H9 (cell line): ENCODE measurements at regions not wholly inside any gene's neighbourhood (a gene's known extent, or its start where the extent isn't known, plus 50 kb on each side); places are given as distances from the start of the nearest gene placed in this dataset.

Source experiments
- DNase-seq: peaks from one replicate; pipeline ENCODE4 v3.0.0-alpha.2; 2017
- H2AFZ ChIP-seq: one replicate; pipeline ENCODE4 v1.6.1; 2013; ENCODE audit warnings: mild to moderate bottlenecking, low read length, control low read depth, moderate library complexity
- H2AK5ac ChIP-seq: 2 replicates; pipeline ENCODE4 v1.6.1; 2013; ENCODE audit warnings: low read length, control low read depth, mixed read lengths; ENCODE audit not compliant: insufficient read length
- H2BK120ac ChIP-seq: one replicate; pipeline ENCODE4 v1.6.1; 2013; ENCODE audit warnings: low read depth, mild to moderate bottlenecking, low read length, control low read depth, inconsistent platforms; ENCODE audit not compliant: poor library complexity, severe bottlenecking
- H2BK12ac ChIP-seq: 2 replicates; pipeline ENCODE4 v1.6.1; 2013; ENCODE audit warnings: low read length, control low read depth, mixed read lengths, low read depth; ENCODE audit not compliant: insufficient read length
- H2BK15ac ChIP-seq: 2 replicates; pipeline ENCODE4 v1.6.1; 2013; ENCODE audit warnings: low read depth, low read length, control low read depth
- H2BK20ac ChIP-seq: one replicate; pipeline ENCODE4 v1.6.1; 2013; ENCODE audit warnings: low read depth, mild to moderate bottlenecking, low read length, control low read depth, inconsistent platforms; ENCODE audit not compliant: poor library complexity, severe bottlenecking
- H2BK5ac ChIP-seq: 2 replicates; pipeline ENCODE4 v1.6.1; 2013; ENCODE audit warnings: low read length, control low read depth, mixed read lengths; ENCODE audit not compliant: insufficient read length
- H3K14ac ChIP-seq: 2 replicates; pipeline ENCODE4 v1.6.1; 2013; ENCODE audit warnings: low read length, control low read depth; ENCODE audit not compliant: insufficient read depth
- H3K18ac ChIP-seq: 2 replicates; pipeline ENCODE4 v1.6.1; 2013; ENCODE audit warnings: low read depth, mild to moderate bottlenecking, mixed read lengths, low read length, control low read depth; ENCODE audit not compliant: insufficient read length
- H3K23ac ChIP-seq: 2 replicates; pipeline ENCODE4 v1.6.1; 2013; ENCODE audit warnings: low read length, control low read depth, mixed read lengths, low read depth; ENCODE audit not compliant: insufficient read length
- H3K23me2 ChIP-seq: 2 replicates; pipeline ENCODE4 v1.6.1; 2013; ENCODE audit warnings: low read depth, mild to moderate bottlenecking, mixed read lengths, low read length, control low read depth; ENCODE audit not compliant: insufficient read length, poor library complexity, severe bottlenecking
- H3K27ac ChIP-seq: 2 replicates; pipeline ENCODE4 v1.5.1; 2013; ENCODE audit warnings: low read length, control low read depth, mixed read lengths, low read depth; ENCODE audit not compliant: insufficient read length
- H3K27me3 ChIP-seq: 2 replicates; pipeline ENCODE4 v1.6.1; 2013; ENCODE audit warnings: low read length, control low read depth, inconsistent platforms; ENCODE audit not compliant: insufficient read depth
- H3K4ac ChIP-seq: 2 replicates; pipeline ENCODE4 v1.6.1; 2013; ENCODE audit warnings: low read depth, mild to moderate bottlenecking, control low read depth, inconsistent platforms, low read length, moderate library complexity
- H3K4me1 ChIP-seq: 2 replicates; pipeline ENCODE4 v1.6.1; 2013; ENCODE audit warnings: low read length, control low read depth, inconsistent platforms; ENCODE audit not compliant: insufficient read depth
- H3K4me2 ChIP-seq: 2 replicates; pipeline ENCODE4 v1.6.1; 2013; ENCODE audit warnings: low read length, control low read depth, mixed read lengths; ENCODE audit not compliant: insufficient read length, insufficient read depth
- H3K56ac ChIP-seq: 2 replicates; pipeline ENCODE4 v1.6.1; 2013; ENCODE audit warnings: low read depth, mild to moderate bottlenecking, mixed read lengths, low read length, control low read depth; ENCODE audit not compliant: insufficient read length
- H3K79me1 ChIP-seq: 2 replicates; pipeline ENCODE4 v1.6.1; 2013; ENCODE audit warnings: low read depth, mild to moderate bottlenecking, moderate library complexity, low read length, control low read depth, inconsistent platforms; ENCODE audit not compliant: insufficient read depth, poor library complexity, severe bottlenecking
- H3K79me2 ChIP-seq: 2 replicates; pipeline ENCODE4 v1.6.1; 2013; ENCODE audit warnings: low read length, control low read depth, inconsistent platforms; ENCODE audit not compliant: insufficient read depth
- H3K9ac ChIP-seq: 2 replicates; pipeline ENCODE4 v1.6.1; 2013; ENCODE audit warnings: low read length, control low read depth, mixed read lengths; ENCODE audit not compliant: insufficient read length; ENCODE audit errors: extremely low read depth
- H3K9me3 ChIP-seq: one replicate; pipeline ENCODE4 v1.6.1; 2013; ENCODE audit warnings: low read depth, low read length, inconsistent platforms; ENCODE audit not compliant: control insufficient read depth
- H3T11ph ChIP-seq: one replicate; pipeline ENCODE4 v1.6.1; 2013; ENCODE audit warnings: mild to moderate bottlenecking, low read length, control low read depth, inconsistent platforms
- H4K20me1 ChIP-seq: one replicate; pipeline ENCODE4 v1.6.1; 2013; ENCODE audit not compliant: control insufficient read depth, insufficient read length, insufficient read depth
- H4K5ac ChIP-seq: 2 replicates; pipeline ENCODE4 v1.6.1; 2013; ENCODE audit warnings: low read depth, mild to moderate bottlenecking, mixed read lengths, low read length, control low read depth; ENCODE audit not compliant: insufficient read length
- H4K8ac ChIP-seq: replicated peaks from 2 replicates; pipeline ENCODE4 v1.6.1; 2013; ENCODE audit warnings: low read length, control low read depth, mixed read lengths, low read depth; ENCODE audit not compliant: insufficient read length
- H4K91ac ChIP-seq: 2 replicates; pipeline ENCODE4 v1.6.1; 2013; ENCODE audit warnings: low read depth, mild to moderate bottlenecking, moderate library complexity, mixed read lengths, low read length, control low read depth; ENCODE audit not compliant: insufficient read length
- H3K27ac Mint-ChIP-seq, 3 experiments: 2 replicates in 2 of 3; 3 replicates in 1 of 3; pipeline ENCODE4 v1.8.0; 2020 to 2021; ENCODE audit warnings: mixed read lengths in 3 of 3, mild to moderate bottlenecking in 1 of 3, moderate library complexity in 1 of 3
- H3K27me3 Mint-ChIP-seq: 2 replicates; pipeline ENCODE4 v1.8.0; 2021; ENCODE audit warnings: low read depth, mild to moderate bottlenecking, moderate library complexity, mixed read lengths
- H3K36me3 Mint-ChIP-seq, 3 experiments: 2 replicates in 2 of 3; 3 replicates in 1 of 3; pipeline ENCODE4 v1.8.0; 2020 to 2021; ENCODE audit warnings: low read depth in 3 of 3, mixed read lengths in 3 of 3; ENCODE audit not compliant: insufficient read depth in 1 of 3
- H3K4me1 Mint-ChIP-seq, 2 experiments: 2 replicates each; pipeline ENCODE4 v1.8.0; 2020; ENCODE audit warnings: mixed read lengths in 2 of 2
- H3K4me3 Mint-ChIP-seq, 2 experiments: 2 replicates in 1 of 2; 3 replicates in 1 of 2; pipeline ENCODE4 v1.8.0; 2020 to 2021; ENCODE audit warnings: mild to moderate bottlenecking in 2 of 2, mixed read lengths in 2 of 2, moderate library complexity in 1 of 2
- H3K9me3 Mint-ChIP-seq, 2 experiments: 2 replicates in 1 of 2; 3 replicates in 1 of 2; pipeline ENCODE4 v1.8.0; 2020; ENCODE audit warnings: mild to moderate bottlenecking in 2 of 2, mixed read lengths in 2 of 2, moderate library complexity in 1 of 2
- CTCF ChIP-seq: fragments of 200-600 bp; sonication (generic); conservative IDR thresholded peaks from 3 replicates; pipeline ENCODE4 v1.8.0; 2021; ENCODE audit warnings: antibody characterized with exemption, mild to moderate bottlenecking
- WGBS: extraction: QIAGEN DNeasy Blood & Tissue Kit; methylation state at CpG from one replicate; pipeline ENCODE4 v1.1.7; 2013; ENCODE audit warnings: missing lambda C conversion rate, low lambda C conversion rate, mixed read lengths; ENCODE audit not compliant: insufficient read length; ENCODE audit errors: extremely low coverage; 5-methylcytosine and 5-hydroxymethylcytosine counted together

GRCh38 chr2:118677546-118677945, 169.9 kb downstream of the EN1 start:
- Histone ChIP-seq H3K9ac (no peak overlapping the region), H2AFZ (no peak overlapping the region), H3K4me1 (no peaks in the 10 kb centered on the region; the same call in 1 of the 2 replicates), H3T11ph (no peak overlapping the region), H3K9me3 (no peaks in the 10 kb centered on the region), H2BK12ac (no peak overlapping the region), H3K79me2 (no peaks in the 10 kb centered on the region), H4K20me1 (no peaks in the 10 kb centered on the region), H4K5ac (no peak overlapping the region), H3K18ac (no peak overlapping the region), H2AK5ac (no peak overlapping the region), H3K14ac (no peak overlapping the region), H4K8ac (no peak overlapping the region), H4K91ac (no peak overlapping the region), H2BK120ac (no peak overlapping the region), H2BK5ac (no peak overlapping the region), H3K27me3 (no peaks in the 10 kb centered on the region; the same call in 1 of the 2 replicates), H3K27ac (no peak overlapping the region), H3K4ac (no peak overlapping the region), H3K23me2 (no peaks in the 10 kb centered on the region), H3K23ac (no peak overlapping the region), H3K79me1 (no peaks in the 10 kb centered on the region), H3K4me2 (no peak overlapping the region), H2BK15ac (no peak overlapping the region), H2BK20ac (no peak overlapping the region), H3K56ac (no peak overlapping the region)
- Mint-ChIP-seq H3K27me3 (peaks cover 31% of the 10 kb centered on the region), H3K4me1 (peaks cover 0 to 4% of the 10 kb centered on the region in 2 experiments; a peak in 1 of 4 replicates), H3K9me3 (no peaks in the 10 kb centered on the region), H3K4me3 (no peak overlapping the region), H3K27ac (no peak overlapping the region), H3K36me3 (no peaks in the 10 kb centered on the region)
- no peak for DNase-seq
- WGBS: no CpG with 5 or more reads among the region's 1 CpG
- no peak for TF ChIP-seq CTCF
